NCI-H146 treated with DMSO at 0.1 percent for 48 hours (cell line): ENCODE measurements at regions not wholly inside any gene's neighbourhood (a gene's known extent, or its start where the extent isn't known, plus 50 kb on each side); places are given as distances from the start of the nearest gene placed in this dataset.

Source experiments
- DNase-seq: peaks from one replicate; lab custom pipeline; 2025; ENCODE audit not compliant: unreplicated experiment; lab: John Stamatoyannopoulos, UW

- DNase-seq, result no peak
These were observed 385.6 kb downstream of the SHQ1 start for GRCh38 chr3:72462595-72463011.

- no peak for DNase-seq
These were observed 386.5 kb downstream of the SHQ1 start for GRCh38 chr3:72461787-72462186.

GRCh38 chr3:72460205-72461174, 387.8 kb downstream of the SHQ1 start:
- DNase-seq, result no peak

DNA sequence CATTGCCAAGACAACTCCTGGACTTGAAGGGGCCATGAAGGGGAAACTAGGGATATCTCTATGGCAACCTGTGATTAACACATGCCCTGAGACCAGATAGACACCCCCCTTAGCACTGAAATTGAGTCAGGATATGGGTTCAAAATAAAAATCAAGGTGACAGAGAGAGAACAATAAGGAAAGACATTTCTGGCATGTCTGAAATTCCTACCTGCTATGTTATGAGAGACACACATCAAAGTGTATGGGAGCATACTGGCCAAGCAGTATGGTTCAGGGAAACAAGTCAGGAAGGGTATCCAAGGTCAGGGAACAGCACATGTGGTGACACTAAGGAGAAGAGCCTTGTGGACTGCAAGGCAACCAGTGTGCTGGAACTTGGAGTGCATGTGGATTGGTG, 388.7 kb downstream of the SHQ1 start:
- DNase-seq, result no peak

DNA sequence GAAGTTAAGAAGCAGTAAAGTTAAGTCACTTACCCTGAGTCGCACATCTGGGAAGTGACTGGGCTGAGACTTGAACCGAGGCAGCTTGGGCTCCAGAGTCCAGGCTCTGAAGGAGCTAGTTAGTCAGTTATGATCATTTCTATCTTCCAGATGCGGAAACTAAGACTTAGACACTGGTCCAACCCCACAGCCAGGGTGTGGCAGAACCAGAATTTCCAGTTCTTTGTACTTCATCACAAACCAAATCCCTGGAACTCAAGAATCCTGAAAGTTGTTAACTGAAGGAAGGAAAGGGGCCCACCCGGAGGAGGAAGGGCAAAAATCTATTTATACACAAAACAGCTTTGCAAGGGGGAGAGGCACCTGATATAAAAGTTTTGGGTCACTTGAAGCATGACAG, 389.9 kb downstream of the SHQ1 start:
- DNase-seq, result no peak

- no peak for DNase-seq
These were observed 393.8 kb downstream of the SHQ1 start for GRCh38 chr3:72454441-72454840.

DNA sequence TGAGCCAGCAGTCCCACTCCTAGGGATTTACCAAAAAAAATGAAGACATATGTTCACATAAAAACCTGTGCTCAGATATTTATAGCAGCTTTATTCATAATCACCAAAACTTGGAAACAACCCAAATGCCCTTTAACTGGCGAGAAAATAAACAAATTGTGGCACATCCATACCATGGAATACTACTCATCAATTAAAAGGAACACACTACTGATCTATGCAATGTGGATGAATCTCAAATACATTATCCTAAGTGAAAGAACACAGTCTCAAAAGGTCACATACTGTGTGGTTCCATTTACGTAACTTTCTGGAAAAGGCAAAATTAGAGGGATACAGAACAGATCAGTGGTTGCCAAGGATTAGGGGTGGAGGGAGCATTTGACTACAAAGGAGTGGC, 394.5 kb downstream of the SHQ1 start:
- DNase-seq, result no peak

DNA sequence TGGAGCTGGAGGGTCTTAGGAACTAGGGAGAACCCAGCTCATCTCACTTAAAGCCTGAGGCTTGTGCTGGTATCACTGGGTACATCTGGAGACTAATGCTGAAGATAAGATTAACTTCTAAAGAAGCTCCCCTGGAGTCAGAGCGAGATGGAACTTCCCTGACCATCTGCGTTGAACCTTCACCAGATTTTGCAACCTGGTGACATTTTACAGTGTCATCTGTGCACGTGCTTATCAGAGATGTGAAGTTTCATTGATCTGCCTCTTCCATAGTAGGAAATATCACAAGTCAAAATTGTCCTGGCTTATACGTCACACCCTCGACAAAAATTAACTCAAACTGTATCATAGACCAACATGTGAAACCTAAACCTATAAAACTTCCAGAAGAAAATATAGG, 395.5 kb downstream of the SHQ1 start:
- DNase-seq, result no peak

DNA sequence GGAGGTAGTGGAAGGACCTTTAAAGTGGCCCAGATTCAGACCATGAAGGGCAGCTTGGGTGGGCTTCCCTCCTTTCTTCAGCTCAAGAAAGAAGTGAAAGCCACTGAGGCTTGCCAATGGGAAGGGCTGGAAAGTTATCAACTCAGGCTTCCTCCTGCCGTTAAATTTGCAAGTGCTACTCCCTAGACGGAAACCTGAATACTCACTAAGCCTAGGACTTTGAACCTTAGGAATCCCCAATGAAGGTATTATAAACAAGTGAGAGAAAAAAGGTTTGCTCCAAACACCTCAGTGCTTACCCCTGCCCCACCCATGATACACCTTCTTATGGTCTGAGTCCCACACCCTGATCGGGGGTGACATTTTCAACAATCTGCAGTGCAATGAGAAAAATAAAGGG, 396.4 kb downstream of the SHQ1 start:
- DNase-seq, result no peak

DNA sequence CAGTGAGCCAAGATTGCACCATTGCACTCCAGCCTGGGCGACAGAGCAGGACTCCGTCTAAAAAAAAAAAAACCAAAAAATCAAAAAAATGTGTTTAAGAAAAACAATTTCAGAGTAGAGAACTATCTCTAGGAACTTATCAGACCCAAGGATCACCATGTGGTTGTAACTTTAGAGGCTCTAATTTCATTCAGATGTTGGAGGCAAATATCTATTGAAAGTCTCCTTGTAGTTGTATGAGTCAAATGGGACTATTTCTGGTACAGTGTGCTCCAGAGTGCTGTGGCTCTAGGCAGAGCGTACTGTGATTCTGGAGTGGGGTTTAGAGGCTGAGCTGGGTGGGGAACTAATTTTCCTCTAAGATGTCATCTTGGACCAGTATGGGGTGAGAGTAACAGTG, 398.7 kb downstream of the SHQ1 start:
- DNase-seq, result no peak

- no peak for DNase-seq
These were observed 399.4 kb downstream of the SHQ1 start for GRCh38 chr3:72448858-72449257.

GRCh38 chr3:72448375-72448823, 399.8 kb downstream of the SHQ1 start:
- DNase-seq, result no peak

- DNase-seq, result peak; percentile 56
These were observed 400.9 kb downstream of the SHQ1 start for GRCh38 chr3:72447059-72447946.

- peak; percentile 9 for DNase-seq
These were observed 401.8 kb downstream of the SHQ1 start, which contains the start of gene RYBP for GRCh38 chr3:72446218-72447058. RYBP (minus strand) TSS chr3:72446621.

DNA sequence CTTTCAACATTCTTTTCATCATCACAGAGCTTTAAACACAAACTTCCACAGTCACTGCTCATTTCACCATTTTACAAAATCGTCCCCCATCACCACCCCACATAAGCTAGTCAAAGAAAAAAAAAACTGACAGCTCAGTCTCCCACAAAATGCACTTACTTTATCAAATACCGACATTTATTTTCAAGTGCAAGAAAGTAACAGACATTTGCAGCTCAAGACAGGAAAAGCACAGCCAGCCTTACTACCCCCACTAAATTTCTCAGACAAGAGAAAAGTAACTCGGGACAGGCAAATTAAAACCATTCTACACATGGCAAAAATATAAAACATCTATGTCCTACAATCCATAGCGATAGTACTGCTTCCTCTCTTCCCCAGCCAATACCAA, 402.4 kb downstream of the SHQ1 start:
- DNase-seq, result no peak

GRCh38 chr3:72444656-72445223, 403.5 kb downstream of the SHQ1 start:
- DNase-seq, result no peak

GRCh38 chr3:72442759-72443158, 405.5 kb downstream of the SHQ1 start:
- no peak for DNase-seq

GRCh38 chr3:72441284-72441994, 406.8 kb downstream of the SHQ1 start:
- DNase-seq, result no peak

- DNase-seq, result no peak
These were observed 407.8 kb downstream of the SHQ1 start for GRCh38 chr3:72440491-72440890.
